ENCODE measurements at regions not wholly inside any gene's neighbourhood (a gene's known extent, or its start where the extent isn't known, plus 50 kb on each side); places are given as distances from the start of the nearest gene placed in this dataset.

- no peak for DNase-seq
Observed at GRCh38 chr3:28835249-28835648, 445.6 kb upstream of the RBMS3 start.

- no peak for DNase-seq
Observed at GRCh38 chr3:28835751-28836150, 445.1 kb upstream of the RBMS3 start.

GRCh38 chr3:28836199-28836598 lies 444.7 kb upstream of the RBMS3 start:
- no peak for DNase-seq

GRCh38 chr3:28840976-28841376 lies 439.9 kb upstream of the RBMS3 start:
- no peak for DNase-seq

- DNase-seq: no peak
Observed at GRCh38 chr3:28841441-28841840, 439.4 kb upstream of the RBMS3 start.

GRCh38 chr3:28844298-28845005 lies 436.4 kb upstream of the RBMS3 start:
- no peak for DNase-seq

GRCh38 chr3:28845006-28845324 lies 435.9 kb upstream of the RBMS3 start:
- DNase-seq: no peak

- DNase-seq: no peak
Observed at GRCh38 chr3:28846971-28847478, 433.8 kb upstream of the RBMS3 start.

GRCh38 chr3:28847736-28848135 lies 433.1 kb upstream of the RBMS3 start:
- no peak for DNase-seq

GRCh38 chr3:28850186-28850585 lies 430.7 kb upstream of the RBMS3 start:
- DNase-seq: no peak

GRCh38 chr3:28853830-28854229 lies 427.0 kb upstream of the RBMS3 start:
- DNase-seq: no peak

- DNase-seq: no peak
Observed at GRCh38 chr3:28856796-28857195, 424.1 kb upstream of the RBMS3 start.

GRCh38 chr3:28859897-28860296 lies 421.0 kb upstream of the RBMS3 start:
- DNase-seq: no peak

GRCh38 chr3:28860307-28860706 lies 420.6 kb upstream of the RBMS3 start:
- DNase-seq: no peak

- DNase-seq: no peak
Observed at GRCh38 chr3:28863186-28863585, 417.7 kb upstream of the RBMS3 start.

GRCh38 chr3:28867836-28868235 lies 413.0 kb upstream of the RBMS3 start:
- no peak for DNase-seq

- no peak for DNase-seq
Observed at GRCh38 chr3:28868897-28869296, 412.0 kb upstream of the RBMS3 start.

- no peak for DNase-seq
Observed at GRCh38 chr3:28877912-28878311, 403.0 kb upstream of the RBMS3 start.

GRCh38 chr3:28890373-28890772 lies 390.5 kb upstream of the RBMS3 start:
- no peak for DNase-seq

GRCh38 chr3:28891485-28891884 lies 389.4 kb upstream of the RBMS3 start:
- no peak for DNase-seq

GRCh38 chr3:28900301-28900700 lies 380.6 kb upstream of the RBMS3 start:
- no peak for DNase-seq

- no peak for DNase-seq
Observed at GRCh38 chr3:28901018-28901417, 379.9 kb upstream of the RBMS3 start.

- no peak for DNase-seq
Observed at GRCh38 chr3:28903171-28903601, 377.7 kb upstream of the RBMS3 start.

GRCh38 chr3:28905798-28906197 lies 375.1 kb upstream of the RBMS3 start:
- no peak for DNase-seq

- DNase-seq: no peak
Observed at GRCh38 chr3:28906561-28907310, 374.1 kb upstream of the RBMS3 start.

Measured in CD4-positive, alpha-beta T cell treated with Interferon alpha-2 for 1 hour (primary cell).